GM21390 (cell line): ENCODE measurements at regions not wholly inside any gene's neighbourhood (a gene's known extent, or its start where the extent isn't known, plus 50 kb on each side); places are given as distances from the start of the nearest gene placed in this dataset.
"Not testable (repeated sequence)": the region's sequence is repeated elsewhere in the genome, so short reads cannot be mapped to it uniquely, and the experiment has no call there.

Experiments
- ATAC-seq: cut with Tn5 transposase; IDR thresholded peaks from one replicate; pipeline ENCODE4 v1.9.1; 2021; ENCODE audit not compliant: unreplicated experiment

DNA sequence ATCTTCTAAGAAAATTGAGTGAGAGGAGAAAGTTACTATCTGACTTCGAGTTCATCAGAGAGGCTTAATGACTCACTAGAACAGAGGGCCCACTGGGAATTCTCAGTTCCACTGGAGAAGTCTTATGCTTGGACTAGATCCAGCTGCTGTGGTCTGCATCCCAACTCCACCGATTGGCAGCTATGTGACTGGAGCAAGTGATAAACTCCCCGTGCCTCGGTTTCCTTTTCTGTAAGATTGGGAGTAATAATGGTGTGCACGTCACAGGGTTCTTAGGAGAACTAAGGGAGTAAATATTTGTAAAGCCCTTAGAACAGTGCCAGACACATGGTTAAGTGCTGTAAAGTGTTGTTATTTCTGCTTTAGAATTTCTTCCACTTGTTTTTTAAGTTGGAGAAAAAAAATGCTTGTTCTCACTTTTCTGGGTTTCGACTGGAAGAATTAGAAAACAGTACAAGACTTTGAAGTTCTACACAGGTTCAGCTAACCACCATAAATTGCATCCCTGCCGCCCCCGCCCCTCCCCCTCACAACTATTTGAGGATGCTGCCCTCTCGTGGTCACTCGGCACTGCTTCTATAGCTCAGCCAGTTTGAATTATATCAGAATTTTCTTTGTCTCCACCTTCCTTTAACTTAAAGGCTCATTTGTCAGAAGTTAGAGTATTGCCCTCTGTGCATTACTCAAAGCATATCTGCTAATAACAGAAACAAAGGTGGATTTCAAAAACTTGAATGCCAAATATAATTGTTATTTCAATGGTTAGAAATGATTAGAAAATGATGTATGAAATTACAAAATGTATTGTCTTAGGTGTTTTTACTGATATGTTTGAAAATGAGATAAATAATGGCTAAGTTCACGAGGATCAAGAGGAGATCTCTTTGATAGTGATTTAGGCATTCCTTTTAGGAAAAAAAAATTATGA is 95.0 kb upstream of the IFNGR1 start:
- peak; percentile 53 for ATAC-seq

DNA sequence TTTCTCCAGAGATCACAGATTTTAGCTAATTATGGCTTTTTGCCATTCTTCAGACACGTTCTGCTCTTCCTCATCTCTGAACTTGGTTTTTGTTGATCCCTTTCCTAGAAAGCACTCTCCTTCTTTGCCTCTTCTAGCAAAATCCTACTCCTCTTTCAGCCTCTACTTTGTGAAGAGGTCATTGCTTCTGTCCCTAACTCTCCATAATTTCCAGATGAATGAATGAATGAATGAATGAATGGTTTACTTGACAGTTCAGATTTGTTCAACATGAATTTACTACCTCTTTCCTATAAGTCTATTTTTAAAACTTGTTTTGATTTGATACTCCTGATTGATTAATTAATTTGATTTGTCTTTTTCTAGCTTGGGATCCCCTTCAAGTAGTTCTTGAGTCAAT is 94.0 kb upstream of the IFNGR1 start:
- no peak for ATAC-seq

DNA sequence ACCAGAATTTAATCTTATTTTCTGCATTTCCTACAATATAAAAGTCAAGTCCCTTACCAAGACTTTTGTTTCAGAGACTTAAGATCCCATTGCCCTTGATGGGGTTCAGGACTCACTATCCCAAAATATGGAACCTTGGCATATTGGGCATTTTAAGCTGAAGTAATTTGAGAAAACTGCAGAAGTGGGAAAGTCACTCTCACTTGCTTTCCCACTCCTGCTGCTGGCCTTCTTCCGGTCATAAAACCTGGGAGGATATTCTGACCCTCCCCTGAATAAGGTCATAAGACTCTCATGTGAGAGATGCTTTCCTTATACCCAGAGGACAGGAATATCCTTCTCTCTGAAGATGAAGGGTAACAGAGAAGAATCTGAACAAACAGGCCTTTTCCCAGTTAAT is 92.8 kb upstream of the IFNGR1 start:
- ATAC-seq = no peak

DNA sequence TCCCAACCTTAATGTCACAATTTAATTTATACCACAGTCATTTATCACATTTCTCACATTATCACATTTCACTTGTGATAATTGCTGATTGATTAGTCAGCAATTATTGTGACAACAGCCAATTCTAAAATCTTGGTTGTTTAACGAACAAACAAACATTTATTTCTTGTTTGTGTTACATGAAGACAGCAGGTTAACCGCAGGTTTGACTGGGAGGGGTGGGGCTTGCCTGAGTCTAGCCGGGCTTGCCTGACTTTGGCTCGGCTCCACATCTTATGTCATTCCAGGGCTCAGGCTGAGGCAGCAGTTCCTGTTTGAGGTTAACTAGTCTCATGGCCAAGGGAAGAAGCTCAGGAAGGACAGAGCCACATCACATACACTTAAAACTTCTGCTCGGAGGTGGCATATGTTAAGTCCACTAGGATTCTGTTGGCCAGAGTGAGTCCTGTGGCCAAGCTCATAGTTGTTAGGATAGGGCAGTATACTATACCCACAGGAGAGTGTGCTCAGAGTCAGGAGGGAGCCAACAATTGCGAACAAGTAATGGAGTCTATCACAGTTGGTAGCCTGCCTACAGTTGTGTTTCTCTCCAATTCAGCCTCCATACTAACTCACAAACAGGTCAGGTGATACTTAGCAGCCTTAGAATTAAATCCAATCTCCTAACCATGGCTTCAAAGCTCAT is 90.0 kb upstream of the IFNGR1 start:
- peak; percentile 65 for ATAC-seq

DNA sequence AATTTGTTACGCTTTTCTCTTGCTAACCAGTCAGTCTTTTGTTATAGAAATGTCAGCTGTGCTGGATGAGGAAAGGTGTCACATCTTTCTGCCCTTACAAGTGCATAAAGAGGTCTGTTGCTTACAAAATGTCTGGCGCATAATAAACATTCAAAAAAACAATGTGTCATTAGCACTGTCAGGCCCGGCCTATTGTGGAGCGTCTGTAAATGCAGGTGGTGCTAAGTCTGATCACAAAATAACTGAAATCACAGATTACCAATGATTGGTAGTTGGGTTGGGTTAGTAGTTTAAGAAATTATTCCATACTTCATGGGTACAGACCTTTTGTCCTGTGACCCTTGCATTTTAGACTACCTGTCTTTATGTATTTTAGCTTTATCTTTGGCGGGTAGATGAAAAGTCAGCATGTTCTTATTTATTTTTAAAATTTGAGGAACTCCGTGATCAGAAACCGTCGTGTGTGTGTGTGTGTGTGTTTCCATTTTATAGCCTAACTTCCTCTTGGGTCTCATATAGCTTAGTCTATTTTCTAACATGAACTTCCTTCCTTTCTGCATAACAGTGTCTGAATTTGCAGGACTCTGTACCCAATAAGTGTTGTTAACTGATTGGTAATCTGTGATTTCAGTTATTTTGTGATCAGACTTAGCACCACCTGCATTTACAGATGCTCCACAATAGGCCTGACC is 88.1 kb upstream of the IFNGR1 start:
- ATAC-seq = no peak

DNA sequence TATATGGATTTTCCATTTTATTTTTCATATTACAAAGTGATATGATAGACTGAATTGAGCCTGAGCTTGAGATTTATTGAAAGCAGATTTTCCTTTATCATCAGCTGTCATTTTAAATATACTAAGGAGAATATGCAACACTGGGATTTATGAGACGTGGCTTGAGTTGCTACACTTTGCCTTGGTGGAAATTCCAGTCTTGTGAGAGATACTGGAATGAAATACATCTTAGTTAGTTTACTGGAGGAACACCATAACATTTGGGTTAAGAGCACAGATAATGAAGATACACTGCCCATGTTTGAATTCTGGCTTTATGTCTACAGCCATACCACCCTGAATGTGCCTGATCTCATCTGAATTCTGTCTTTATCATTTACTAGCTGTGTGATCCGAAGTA is 86.5 kb upstream of the IFNGR1 start:
- no peak for ATAC-seq

DNA sequence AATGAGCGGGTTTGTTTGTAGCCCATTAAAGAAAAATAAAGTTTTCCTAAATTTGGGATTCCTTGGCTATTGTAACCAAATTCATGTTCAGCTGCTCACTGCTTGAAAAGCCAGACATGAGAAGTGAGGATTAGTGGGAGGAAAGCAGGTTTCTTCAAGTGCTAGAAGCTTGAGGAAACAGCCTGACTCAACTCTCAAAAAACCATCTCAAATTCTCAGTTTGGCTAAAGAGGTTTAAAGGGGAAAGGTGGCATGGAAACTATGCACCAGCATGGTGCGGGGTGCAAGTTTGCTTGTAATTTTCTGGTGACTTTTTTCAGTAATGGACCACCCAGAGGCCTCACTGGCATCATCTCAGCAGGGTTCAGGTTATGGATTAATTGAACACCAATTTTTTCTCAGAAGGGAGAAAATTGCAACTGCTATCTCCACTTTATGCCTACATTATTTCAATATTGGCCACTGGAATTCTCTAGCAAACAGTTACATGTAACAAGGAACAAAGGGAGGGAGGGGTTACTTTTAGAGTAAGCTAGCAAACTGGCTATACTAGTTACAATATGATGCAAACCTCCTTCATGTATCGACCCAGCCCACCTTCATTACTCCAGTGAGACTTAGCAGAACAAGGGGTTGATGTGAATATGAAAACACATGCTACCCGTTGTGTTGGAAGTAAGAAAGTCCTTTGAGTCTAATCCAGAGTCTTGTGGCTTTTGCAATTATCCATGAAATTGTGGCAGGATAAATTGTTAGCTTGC is 85.0 kb upstream of the IFNGR1 start:
- ATAC-seq = no peak

DNA sequence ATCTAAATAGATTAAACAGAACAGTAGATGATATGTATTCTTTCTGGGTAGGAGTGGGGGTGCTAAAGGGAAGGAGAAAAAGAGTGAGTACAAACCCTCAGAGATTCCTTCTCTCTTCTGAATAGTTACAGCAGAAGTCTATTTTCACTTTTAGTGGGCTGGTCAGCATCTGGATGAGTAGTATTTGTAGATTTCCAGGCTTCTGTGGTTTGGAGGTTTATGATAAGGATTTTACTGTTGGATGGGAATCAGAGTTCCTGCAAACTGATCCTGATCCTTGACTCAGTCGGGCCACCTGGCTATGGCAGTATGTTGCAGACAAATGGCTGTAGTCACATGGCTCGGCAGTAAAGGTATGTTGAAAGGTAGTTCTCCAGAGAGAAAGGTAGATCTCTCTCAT is 84.3 kb upstream of the IFNGR1 start:
- ATAC-seq = no peak

DNA sequence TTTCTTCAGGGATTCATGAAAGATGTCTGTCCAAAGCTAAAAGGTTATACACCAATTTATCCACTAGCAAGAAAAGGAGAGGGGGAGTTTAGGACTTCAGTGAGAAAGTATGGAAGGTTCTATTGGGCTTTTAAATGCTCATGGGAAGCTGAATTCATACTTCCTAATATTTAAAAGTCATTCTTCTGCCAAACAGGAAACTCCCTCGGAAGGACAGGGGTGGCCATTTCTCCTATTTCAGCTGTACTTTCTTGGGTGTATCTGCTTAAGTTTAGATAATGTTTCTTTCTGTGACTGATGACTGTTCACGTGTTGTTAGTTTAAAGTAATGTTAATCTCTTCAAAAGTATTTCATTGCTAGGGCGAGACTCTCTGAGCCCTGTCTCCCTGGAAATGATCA is 80.5 kb upstream of the IFNGR1 start:
- no peak for ATAC-seq

DNA sequence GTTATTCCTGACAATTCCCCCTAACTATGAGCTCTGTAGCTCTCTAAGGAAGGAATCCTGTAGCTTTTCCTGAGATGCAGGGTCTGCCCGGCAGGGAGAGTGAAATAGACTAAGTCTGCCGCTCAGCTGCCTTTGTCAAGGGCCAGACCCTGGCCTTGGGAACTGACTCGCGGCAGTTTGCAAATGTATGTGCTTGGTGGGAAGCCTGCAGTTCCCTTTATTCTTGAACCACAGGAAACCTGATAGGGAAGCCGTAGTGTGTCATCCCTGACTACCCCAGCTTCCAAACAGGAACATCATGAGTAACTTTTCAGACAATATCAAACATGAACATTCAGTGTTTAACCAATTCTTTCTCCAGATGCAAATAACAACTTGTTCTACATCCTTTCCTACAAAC is 78.7 kb upstream of the IFNGR1 start:
- ATAC-seq = no peak

DNA sequence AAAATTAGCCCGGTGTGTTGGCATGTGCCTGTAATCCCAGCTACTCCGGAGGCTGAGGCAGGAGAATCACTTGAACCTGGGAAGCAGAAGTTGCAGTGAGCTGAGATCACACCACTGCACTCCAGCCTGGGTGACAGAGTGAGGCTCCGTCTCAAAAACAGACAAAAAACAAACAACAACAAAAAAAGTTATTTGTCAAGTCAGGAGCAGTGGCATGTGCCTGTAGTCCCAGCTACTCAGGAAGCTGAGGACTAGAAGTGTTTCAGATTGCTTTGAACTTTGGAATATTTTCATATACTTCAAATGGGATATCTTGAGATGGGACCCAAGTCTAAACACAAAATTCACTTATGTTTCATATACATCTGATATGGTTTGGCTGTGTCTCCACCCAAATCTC is 73.1 kb upstream of the IFNGR1 start:
- not testable (repeated sequence) for ATAC-seq

DNA sequence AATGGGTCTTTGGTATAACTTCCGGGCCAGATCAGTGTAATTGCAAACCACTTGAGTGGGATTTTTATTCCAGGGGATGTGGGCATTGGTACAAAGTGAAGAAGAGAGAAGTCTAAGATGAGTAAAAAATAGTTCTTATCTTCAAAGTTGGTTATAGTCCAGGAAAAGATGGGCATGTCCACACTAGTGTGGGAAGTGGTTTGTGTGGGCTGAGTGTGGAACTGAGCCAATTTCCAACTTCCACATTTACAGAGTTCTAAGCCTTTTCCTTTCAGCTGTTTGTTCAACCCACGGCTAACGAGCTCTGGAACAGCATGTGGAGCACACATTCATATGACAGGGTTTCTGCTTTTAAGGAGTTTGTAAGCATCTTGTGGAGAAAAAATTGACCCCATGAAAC is 72.3 kb upstream of the IFNGR1 start:
- ATAC-seq = no peak

DNA sequence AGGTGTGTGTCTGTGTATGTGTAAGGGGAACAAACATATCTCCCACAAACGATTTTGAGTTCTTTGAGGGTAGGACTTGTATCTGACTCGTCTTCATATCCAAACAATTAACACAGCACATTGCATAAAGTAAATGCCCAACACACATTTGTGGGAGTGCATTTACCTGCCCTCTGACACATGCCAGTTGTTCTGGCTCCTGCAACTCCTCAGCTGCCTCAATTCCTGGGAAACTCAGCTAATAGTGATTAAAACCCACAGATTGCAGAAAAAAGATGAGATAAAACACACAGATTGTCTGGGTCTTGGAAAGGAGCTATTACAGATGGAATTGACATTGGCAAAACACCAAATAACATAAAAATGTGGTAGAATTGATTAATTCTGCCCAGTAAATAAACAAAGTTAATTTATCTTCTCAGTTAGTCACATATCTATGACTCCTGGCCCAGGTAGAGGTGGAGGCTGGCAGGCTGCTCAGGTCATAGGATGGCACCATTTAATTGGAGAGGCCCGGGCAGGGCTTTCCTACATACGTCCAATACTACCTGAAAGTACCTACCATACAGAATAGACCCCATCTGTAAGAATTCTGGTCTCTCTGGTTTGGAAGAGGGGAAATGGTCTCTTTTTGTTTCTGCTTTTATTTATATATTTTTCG is 71.5 kb upstream of the IFNGR1 start:
- ATAC-seq = no peak

DNA sequence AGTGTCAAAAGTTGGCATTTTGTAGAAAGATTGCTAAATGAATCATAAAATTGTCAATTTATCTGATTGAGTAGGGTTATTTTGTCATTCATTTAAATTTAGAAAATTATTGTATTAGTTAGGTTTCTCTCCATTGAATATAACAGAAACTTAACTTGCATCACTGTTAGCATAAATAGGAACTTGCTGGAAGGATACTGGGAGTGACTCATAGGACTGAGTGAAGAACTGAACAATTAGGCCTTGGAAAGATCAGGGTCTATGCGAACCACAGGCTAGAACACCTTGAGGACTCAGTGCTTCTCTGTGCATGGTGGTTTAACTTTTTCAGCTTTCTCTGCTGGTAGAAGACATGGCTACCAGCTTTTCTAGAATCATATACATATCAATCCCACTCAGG is 67.7 kb upstream of the IFNGR1 start:
- no peak for ATAC-seq

DNA sequence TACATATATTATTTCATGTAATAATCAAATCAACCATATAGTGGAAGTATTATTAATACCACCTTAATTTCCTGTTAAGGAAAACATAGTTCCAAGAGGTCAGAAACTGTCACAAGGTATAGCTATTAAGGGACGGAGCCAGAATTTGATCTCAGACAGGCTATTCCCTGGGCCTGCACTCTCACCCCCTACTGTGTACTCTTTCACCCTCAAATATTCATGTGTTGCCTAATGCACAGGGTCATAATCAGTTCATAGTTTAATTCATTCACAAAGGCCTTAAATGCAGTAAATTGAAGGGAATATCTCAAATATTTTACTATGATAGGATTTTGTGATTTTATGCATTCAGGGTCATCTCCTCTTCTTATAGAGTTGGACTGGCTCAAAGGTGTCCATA is 67.2 kb upstream of the IFNGR1 start:
- no peak for ATAC-seq

DNA sequence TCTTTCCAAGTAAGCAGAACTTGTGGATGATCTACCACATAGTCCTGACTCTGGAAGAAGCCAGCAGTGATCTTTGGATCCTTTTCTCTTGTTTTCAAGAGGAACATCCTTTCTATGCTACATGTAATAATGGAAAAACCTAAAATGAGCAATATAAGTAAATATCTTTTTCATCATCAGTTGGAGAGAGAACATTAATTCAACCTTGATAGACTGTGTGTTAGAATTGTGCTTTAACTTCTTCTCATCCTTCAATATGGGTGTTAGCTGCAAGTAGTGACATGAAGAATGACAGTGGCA is 65.6 kb upstream of the IFNGR1 start:
- ATAC-seq = no peak

DNA sequence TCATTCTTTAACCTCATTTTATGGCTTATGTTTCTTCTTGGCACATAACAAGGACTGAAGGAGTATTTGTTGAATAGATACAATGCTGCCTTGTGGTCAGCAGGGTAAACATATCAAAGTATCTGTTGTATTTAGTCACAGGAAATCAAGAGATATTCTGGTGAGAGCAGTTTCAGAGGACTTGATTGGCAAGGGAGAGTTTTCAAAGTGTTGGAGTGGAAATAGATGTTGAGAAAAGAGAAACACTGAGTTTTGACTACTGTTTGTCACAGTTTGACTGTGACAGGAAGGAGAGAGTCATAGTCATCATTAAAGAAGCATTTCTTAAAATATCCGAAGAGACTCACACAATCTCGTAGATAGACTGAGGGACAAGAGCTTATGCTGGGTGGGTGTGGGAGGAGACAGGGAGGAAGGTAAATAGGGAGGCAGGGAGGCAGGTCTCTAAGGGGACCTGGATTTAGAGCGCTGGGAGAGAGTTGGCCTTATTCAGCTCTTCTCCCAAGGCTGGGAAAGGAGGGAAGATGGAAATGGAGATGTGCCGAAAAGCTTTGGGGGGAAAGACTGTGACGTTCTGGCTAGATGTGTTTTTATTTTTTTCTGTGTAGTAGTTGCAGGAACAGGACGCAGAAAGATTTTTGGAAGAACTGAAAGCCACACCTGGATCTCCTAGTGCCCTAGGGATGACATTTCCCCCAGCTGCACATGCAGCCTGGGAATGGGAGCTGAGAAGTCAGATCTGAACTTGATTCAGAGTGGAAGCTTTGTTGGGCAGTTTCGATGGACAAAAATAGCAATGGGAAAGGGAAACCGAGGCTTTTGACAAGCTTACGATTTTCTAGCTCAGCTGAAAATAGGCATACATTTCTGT is 65.0 kb upstream of the IFNGR1 start:
- peak; percentile 72 for ATAC-seq

DNA sequence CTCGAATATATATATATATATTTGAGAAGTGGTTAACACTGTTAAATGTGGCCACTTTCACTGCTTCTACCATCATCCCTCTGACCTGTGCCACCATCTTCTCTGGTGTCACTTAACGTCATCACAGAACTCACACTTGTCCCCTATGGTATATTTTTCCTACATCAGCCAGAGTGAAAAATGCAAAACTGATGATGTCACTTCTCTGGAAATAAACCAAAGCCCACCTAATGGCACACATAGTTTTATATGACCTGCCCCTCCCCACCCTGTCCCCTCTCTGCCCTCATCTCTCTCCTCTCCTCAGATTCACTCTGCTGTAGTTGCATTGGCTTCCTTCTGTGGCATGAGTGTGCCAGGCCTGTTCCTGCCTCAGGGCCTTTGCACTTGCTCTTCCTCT is 63.9 kb upstream of the IFNGR1 start:
- no peak for ATAC-seq

DNA sequence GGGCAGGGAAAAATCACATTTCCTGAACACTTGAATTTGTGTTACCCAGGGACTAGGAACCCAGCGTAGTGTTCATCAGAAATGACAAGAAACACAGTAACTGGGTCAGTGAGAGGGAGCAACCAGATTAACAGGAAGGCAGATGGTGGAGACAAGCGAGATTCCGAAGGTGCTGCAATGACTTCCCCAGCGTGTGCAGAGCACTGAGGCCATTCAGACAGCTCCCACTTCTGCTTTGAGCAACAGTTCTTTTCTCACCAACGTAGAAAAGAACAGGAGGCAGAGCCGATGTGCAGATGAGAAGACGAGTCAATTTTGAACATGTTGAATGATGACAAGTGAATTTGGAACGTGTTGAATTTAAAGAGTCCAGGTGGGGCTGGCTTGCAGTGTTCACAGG is 63.1 kb upstream of the IFNGR1 start:
- peak; percentile 47 for ATAC-seq

DNA sequence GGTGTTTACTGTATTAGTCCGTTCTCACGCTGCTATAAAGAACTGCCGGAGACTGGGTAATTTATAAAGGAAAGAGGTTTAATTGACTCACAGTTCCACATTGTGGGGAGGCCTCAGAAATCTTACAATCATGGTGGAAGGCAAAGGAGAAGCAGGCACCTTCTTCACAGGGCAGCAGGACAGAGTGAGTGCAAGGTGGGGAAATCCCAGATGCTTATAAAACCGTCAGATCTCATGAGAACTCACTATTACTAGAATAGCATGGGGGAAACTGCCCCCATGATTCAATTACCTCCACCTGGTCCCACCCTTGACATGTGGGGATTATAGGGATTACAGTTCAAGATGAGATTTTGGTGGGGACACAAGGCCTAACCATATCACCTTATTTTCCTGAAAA is 60.1 kb upstream of the IFNGR1 start:
- ATAC-seq = not testable (repeated sequence)
